RWPE1 (cell line): ENCODE measurements at regions not wholly inside any gene's neighbourhood (a gene's known extent, or its start where the extent isn't known, plus 50 kb on each side); places are given as distances from the start of the nearest gene placed in this dataset.

Experiments used
- CTCF ChIA-PET: fragments of 350-600 bp; sonication (Branson Sonifier 250); formaldehyde crosslinking; extraction: SDS; loops from one replicate; lab custom pipeline; 2021; lab: Yijun Ruan, JAX
- POLR2A ChIA-PET: fragments of 400-600 bp; formaldehyde crosslinking; extraction: SDS; loops from one replicate; lab custom pipeline; 2020; ENCODE audit warnings: antibody characterized with exemption; ENCODE audit not compliant: low non-redundant PET; lab: Yijun Ruan, JAX
- DNase-seq: peaks from one replicate; pipeline ENCODE4 v3.0.0; 2012; ENCODE audit warnings: low spot score
- H3K27ac ChIP-seq: fragments of 450-650 bp; 2 replicates; pipeline ENCODE4 v1.5.1; 2017
- TF ChIP-seq, protein P1 (sequence below): fragments of 450-650 bp; conservative IDR thresholded peaks from 2 replicates; pipeline ENCODE4 v1.5.1; 2017; ENCODE audit warnings: low read depth, mild to moderate bottlenecking

DNA sequence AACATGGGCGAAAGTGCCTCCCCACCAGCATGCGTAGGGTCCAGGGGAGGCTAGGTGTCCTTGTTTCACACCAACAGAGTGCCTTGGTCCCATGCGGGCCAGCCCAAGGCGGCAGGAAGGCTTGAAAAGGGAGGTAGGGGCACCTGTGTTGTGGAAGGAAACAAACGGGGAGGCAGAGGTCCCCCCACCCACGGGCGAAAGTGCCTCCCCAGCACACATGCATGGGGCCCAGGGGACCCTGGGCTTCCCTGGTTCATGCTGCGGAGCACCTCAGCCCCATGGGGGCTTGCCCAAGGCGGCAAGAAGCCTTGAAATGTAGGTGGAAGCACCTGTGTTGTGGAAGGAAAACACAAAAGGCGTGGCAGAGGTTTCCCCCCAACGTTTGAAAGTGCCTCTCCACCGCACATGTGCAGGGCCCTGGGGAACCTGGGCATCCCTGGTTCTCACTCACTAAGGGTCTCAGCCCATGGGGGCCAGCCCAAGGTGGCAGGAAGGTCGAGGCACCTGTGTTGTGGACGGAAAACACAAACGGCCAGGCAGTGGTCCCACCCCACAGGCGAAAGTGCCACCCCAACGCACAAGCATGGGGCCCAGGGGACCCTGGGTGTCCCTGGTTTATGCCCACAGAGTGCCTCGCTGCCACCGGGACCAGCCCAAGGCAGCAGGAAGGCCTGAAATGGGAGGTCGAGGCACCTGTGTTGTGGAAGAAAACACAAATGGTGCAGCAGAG, 374.7 kb downstream of the ALG10 start:
- TF ChIP-seq, protein P1, sequence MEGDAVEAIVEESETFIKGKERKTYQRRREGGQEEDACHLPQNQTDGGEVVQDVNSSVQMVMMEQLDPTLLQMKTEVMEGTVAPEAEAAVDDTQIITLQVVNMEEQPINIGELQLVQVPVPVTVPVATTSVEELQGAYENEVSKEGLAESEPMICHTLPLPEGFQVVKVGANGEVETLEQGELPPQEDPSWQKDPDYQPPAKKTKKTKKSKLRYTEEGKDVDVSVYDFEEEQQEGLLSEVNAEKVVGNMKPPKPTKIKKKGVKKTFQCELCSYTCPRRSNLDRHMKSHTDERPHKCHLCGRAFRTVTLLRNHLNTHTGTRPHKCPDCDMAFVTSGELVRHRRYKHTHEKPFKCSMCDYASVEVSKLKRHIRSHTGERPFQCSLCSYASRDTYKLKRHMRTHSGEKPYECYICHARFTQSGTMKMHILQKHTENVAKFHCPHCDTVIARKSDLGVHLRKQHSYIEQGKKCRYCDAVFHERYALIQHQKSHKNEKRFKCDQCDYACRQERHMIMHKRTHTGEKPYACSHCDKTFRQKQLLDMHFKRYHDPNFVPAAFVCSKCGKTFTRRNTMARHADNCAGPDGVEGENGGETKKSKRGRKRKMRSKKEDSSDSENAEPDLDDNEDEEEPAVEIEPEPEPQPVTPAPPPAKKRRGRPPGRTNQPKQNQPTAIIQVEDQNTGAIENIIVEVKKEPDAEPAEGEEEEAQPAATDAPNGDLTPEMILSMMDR, result no peak
- H3K27ac ChIP-seq, result no peak overlapping the region
- no peak for DNase-seq
- CTCF ChIA-PET, result no interaction called here
- POLR2A ChIA-PET, result no interaction called here

DNA sequence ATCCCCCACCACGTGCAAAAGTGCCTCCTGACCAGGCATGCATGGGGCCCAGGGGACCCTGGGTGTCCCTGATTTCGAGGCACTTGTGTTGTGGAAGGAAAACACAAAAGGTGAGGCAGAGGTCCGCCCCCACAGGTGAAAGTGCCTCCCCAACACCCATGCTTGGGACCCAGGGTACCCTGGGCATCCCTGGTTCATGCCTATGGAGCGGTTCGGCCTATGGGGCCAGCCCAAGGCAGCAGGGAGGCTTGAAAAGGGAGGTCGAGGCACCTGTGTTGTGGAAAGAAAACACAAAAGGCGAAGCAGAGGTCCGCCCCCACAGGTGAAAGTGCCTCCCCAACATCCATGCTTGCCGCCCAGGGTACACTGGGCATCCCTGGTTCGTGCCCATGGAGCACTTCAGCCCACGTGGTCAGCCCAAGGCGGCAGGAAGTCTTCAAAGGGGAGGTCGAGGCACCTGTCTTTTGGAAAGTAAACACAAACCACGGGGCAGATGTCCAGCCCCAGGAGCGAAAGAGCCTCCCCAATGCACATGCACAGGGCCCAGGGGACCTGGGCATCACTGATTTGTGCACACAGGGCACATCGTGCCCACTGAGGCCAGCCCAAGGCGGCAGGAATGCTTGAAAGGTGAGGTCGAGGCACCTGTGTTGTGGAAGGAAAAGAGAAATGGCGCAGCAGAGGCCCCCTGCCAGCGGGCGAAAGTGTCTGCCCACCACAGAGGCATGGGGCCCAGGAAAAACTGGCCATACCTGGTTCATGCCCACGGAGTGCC, 375.5 kb downstream of the ALG10 start:
- CTCF ChIA-PET, result no interaction called here
- TF ChIP-seq, protein P1, result no peak
- DNase-seq, result no peak
- H3K27ac ChIP-seq, result no peak overlapping the region
- POLR2A ChIA-PET, result no interaction called here

DNA sequence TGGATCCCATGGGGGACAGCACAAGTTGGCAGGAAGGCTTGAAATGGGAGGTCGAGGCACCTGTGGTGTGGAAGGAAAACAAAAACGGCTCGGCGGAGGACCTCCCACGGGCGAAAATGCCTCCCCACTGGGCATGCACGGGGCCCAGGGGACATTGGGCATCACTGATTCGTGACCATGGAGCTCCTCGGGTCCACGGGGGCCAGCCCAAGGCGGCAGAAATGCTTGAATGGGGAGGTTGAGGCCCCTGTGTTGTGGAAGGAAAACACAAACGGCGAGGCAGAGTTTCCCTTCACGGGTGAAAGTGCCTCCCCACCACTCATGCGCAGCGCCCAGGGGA, 376.0 kb downstream of the ALG10 start:
- ChIA-PET POLR2A (no interaction called here), CTCF (no interaction called here)
- DNase-seq, result no peak
- H3K27ac ChIP-seq, result no peak overlapping the region
- TF ChIP-seq, protein P1, result no peak

DNA sequence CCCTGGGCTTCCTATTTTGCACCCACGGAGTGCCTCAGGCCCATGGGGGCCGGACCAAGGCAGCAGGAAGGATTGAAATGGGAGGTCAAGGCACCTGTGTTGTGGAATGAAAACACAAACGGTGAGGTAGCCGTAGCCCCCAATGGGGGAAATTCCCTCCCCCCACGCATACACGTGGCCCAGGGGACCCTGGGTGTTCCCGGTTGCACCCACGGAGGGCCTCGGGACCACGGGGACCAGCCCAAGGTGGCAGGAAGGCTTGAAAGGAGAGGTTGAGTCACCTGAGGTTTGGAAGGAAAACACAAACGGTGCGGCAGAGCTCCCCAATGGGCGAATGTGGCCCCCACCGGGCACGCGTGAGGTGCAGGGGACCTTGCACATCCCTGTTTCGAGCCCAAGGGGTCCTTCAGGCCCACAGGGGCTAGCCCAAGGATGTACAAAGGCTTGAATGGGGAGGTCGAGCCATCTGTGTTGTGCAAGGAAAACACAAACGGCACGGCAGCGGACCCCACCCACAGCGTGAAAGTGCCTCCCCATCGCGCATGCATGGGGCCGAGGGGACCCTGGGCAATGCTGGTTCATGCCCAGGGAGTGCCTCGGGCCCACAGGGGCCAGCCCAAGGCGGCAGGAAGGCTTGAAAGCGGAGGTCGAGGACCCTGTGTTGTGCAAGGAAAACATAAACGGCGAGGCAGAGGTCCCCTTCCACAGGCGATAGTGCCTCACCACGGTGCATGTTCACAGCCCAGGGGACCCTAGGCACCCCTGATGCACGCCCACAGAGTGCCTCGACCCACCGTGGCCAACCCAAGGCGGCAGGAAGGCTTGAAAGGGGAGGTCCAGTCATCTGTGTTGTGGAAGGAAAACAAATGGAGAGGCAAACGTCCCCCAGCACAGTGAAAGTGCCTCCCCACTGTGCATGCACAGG, 376.7 kb downstream of the ALG10 start:
- H3K27ac ChIP-seq, result no peak overlapping the region
- CTCF ChIA-PET, result no interaction called here
- POLR2A ChIA-PET, result no interaction called here
- TF ChIP-seq, protein P1, result no peak
- no peak for DNase-seq

DNA sequence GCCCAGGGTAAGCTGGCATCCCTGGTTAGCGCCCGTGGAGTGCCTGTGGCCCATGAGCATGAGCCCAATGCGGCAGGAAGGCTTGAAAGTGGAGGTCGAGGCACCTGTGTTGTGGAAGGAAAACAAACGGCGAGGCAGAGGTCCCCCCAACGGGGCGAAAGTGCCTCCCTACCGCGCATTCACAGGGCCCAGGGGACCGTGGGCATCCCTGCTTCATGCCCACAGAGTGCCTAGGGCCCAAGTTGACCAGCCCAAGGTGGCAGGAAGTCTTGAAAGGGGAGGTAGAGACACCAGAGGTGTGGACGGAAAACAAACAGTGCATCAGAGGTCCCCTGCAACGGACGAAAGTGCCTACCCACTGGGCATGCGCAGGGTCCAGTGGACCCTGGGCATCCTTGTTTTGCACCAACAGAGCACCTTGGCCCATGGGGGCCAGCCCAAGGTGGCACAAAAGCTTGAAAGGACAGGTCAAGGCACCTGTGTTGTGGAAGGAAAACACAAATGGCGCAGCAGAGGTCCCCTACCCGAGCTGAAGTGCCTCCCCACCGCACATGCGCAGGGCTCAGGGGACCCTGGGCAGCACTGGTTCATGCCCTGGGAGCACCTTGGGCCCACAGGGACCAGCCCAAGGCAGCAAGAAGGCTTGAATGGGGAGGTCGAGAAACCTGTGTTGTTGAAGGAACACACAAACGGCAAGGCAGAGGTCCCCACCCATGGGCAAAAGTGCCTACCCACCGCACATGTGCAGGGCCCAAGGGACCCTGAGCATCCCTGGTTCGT, 377.5 kb downstream of the ALG10 start:
- no peak for DNase-seq
- POLR2A ChIA-PET, result no interaction called here
- H3K27ac ChIP-seq, result no peak overlapping the region
- CTCF ChIA-PET, result no interaction called here
- TF ChIP-seq, protein P1, result no peak
